GM18873 (cell line): ENCODE measurements at regions not wholly inside any gene's neighbourhood (a gene's known extent, or its start where the extent isn't known, plus 50 kb on each side); places are given as distances from the start of the nearest gene placed in this dataset.

Source experiments
- ATAC-seq: cut with Tn5 transposase; IDR thresholded peaks from one replicate; pipeline ENCODE4 v1.9.1; 2021; ENCODE audit warnings: mild to moderate bottlenecking, moderate library complexity, moderate number of reproducible peaks; ENCODE audit not compliant: unreplicated experiment, low FRiP score

- ATAC-seq: no peak
Measured at GRCh38 chr10:90432866-90433265, 425.0 kb downstream of the HTR7 start.

DNA sequence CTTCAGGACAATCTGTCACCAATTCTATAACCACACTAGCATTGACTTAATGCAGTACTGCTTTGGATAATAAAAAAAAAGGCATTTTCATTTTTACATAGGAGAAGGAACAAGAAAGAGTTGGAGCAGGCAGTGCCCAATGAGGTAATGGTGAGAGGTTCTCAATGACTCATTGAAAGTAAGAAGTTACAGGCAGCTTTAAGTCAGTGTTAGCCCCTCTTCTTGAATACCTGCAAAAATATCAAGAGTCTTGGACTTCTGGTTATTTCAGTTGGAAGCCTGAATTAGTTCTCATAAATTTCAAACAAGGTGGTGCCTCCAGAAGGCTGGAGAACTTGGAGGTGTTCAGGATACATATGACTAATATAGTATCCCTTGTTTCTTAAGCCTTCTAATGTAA is 422.5 kb downstream of the HTR7 start:
- no peak for ATAC-seq

- no peak for ATAC-seq
Measured at GRCh38 chr10:90437452-90437851, 420.4 kb downstream of the HTR7 start.

DNA sequence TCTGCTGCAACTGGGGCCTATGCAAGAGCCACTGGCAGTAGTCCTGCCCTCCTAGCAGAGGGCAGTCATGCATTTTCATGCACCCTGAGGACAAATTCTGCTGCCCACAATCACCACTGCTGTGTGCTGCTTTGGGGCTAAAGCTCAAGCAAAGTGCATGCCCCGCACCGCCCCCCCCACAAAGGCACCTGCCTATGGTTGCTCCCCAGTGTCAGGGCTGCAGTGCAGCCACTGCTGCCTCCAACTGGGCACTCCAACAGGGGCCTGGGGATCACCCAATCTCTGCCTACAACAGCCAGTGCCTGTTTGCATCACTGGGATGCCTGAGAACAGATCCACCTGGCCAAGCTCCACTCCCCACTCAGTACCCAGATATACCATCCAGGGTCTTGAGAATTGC is 417.0 kb downstream of the HTR7 start:
- ATAC-seq: no peak

- no peak for ATAC-seq
Measured at GRCh38 chr10:90443342-90443741, 414.5 kb downstream of the HTR7 start.

- no peak for ATAC-seq
Measured at GRCh38 chr10:90447831-90448230, 410.0 kb downstream of the HTR7 start.

- no peak for ATAC-seq
Measured at GRCh38 chr10:90450797-90451196, 407.0 kb downstream of the HTR7 start.

DNA sequence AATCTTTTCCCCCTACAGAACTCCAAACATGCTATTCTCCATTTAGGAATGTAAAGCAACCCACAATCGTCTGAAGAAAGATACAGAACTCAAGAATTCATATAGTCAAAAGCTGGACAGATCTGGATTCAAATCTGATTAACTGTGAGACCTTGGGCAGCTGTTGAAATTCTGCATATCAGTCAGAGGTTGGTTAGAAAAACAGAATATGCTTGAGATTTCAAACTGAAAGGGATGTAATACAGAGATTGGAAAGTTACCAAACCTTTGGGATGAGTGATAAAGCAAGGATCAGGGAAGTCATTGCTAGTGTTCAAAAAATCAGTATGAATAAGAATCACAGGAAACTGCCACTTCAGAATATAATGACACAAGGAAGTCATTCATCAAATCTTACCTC is 406.6 kb downstream of the HTR7 start:
- no peak for ATAC-seq

- no peak for ATAC-seq
Measured at GRCh38 chr10:90458054-90458453, 399.8 kb downstream of the HTR7 start.

DNA sequence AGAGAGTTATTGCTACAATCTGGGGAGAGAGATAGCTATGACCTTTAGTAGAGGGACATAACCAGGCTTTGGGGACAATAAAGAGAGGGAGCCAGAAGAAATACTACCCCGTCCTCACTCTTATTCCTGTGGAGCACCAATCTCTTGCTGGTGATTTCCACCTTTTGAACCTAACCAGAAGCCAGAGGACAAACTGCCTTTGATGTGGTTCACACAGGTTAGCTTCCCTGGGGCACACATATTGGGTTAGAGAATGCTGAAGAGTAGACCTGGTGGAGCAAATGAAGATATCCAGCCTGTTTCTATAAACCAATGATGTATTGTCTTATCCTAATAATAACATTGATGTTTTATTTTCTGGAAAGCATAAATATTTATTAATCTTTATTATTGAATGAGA is 399.3 kb downstream of the HTR7 start:
- no peak for ATAC-seq

DNA sequence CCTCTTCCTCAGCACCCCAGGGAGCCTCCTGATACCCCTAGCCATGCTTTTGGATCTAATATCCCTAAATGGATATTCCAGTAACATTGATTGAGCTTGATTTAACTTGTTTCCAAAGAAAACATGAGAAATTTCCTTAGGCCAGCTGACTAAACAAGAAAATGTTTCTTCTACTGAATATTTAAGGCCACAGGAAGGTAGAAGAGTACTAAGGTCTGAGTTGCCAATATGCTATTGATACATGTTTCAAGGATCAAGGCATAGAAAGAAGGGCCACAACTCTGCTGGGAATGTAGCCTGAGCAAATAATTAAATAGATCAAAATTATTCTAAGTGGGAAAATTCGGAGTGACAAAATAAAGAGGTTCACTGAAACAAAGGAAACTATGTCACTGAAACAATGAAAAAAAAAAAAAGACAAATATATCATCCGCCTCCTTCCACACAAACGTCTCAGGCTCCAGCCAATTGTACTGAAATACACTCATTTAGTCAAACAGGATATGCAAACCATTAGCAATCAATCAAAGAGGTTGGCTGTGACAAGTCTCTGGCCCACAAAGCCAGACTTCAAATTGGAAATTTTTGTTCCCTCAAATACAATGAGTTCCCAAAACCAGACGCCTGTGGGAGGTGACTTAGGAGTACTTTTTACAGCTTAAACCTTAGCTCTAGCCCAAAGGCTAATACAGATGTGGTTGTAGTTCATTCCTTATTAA is 396.2 kb downstream of the HTR7 start:
- no peak for ATAC-seq

DNA sequence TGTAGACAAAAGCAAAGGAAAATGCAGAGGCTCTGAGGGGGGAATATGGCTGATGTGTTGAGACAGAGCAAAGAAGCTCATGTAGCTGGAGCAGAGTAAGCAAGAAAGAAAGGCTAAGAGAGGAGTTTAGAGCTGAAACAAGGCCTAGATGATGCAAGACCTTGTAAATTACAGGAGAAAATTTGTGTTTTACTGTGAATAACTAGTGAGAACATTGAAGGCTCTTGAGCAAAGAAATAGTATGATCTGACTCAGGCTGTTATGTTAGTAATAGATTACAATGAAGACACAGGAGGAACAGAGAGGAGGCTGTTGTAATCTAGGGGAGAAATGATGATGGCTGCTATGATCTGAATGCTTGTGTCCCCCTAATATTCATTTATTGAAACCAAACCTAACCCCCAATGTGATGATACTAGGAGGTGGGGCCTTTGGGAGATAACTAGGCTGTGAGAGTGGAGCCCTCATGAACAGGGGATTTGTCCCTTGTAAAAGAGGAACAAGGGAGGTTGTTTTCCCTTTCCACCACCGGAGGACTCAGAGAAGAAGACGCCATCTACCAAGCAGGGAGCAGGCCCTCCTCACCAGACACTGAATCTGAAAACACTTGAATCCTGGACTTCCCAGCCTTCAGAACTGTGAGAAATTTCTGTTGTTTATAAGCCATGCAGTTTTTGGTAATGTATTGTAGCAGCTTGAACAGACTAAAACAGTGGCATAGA is 394.9 kb downstream of the HTR7 start:
- ATAC-seq: no peak

DNA sequence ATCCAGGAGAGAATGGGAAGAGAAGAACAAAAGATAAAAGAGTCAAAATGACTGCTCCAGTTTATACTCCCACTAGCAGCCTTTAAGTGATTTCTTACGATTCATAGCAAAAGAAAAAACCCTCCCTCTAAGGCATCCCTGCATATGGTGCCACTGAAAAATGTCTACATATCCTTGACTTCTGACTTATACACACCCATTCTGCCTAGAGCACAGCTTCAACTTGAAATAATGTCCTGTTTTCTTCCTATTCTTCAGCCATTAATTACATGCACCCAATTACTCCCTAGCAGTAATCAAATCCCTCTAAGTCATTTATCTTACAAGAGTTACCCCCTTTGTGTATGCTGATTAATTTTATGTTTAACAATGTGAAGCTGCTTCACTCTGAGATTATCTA is 393.5 kb downstream of the HTR7 start:
- no peak for ATAC-seq

GRCh38 chr10:90470966-90471365 is 386.9 kb downstream of the HTR7 start:
- no peak for ATAC-seq

- ATAC-seq: no peak
Measured at GRCh38 chr10:90480466-90480865, 377.4 kb downstream of the HTR7 start.

DNA sequence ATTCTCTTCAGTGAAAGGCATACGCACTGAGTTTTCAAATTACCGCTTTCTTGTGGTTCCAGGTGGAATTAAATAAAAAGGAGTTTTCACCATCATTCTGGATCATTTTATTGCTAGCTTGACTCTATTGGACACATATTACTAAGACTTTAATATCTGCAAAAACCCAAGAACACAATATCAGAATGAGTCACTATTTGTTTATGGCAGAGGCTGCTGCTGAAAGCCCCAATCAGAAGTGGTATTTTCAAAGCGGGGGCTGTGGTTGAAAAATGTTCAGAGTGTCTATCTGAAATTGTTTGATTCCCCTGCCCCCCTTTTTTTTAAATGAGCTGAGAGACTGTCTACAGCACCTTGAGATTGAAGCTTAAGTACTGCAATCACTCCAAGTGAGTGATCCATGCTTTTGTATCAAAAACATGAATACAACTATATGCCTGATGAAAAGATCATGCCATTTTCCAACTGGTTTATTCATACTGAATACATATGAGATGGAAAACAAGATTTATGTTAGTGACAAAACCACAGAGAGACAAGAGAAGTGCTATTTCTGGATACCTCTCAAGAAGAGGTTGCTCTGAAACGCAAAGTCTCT is 376.4 kb downstream of the HTR7 start:
- ATAC-seq: no peak

DNA sequence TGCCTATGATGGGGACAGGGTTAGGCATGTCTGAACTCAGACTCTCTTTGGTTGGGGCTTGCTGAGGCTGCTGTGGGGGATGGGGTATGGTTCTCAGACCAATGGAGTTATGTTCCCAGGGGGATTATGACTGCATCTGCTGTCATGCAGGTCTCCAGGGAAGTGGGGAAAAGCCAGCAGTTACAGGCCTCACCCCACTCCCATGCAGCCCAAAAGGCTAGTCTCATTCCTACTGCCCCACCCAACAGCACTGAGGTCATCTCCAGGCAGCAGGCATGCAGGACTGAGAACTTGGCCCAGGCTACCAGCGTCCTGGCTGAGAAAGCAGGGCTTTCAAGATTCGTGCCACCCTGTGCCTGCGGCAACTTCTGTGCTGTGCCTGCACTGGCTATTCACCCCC is 373.3 kb downstream of the HTR7 start:
- no peak for ATAC-seq

GRCh38 chr10:90494183-90494582 is 363.7 kb downstream of the HTR7 start:
- no peak for ATAC-seq

GRCh38 chr10:90504172-90504571 is 353.7 kb downstream of the HTR7 start:
- no peak for ATAC-seq

DNA sequence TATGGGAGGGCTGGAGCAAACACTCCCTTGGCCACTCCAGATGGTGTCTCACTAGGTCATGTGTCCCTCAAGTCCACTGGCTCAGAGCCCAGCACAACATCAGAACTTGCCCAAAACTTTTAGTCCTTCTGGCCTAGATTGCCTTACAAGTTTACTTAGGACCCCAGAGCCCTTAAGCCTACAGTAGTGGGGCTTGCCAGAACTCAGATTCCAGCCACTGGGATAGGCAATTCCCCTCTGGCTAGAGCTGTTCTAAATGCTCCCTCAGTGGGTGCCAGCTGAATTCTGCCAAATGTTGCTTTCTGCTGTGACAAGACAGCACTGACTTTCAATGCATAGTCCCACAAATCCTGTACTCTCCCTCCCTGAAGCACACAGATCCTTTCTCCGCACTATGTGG is 331.1 kb downstream of the HTR7 start:
- no peak for ATAC-seq

DNA sequence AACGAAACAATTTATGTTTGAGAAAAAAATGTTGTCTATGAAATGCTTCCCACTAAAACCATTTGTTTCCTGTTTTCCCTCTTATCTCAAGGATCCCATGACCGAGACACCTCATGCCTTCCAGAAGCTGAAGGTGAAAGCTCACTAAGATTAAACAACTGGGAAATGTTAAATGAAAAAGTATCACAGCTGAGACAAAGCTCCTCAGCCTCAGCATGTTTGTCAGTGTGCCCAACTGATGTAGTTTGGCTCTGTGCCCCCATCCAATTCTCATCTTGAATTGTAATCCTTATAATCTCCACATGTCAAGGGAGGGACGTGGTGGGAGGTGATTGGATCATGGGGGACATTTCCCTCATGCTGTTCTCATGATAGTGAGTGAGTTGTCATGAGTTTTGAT is 327.3 kb downstream of the HTR7 start:
- no peak for ATAC-seq

DNA sequence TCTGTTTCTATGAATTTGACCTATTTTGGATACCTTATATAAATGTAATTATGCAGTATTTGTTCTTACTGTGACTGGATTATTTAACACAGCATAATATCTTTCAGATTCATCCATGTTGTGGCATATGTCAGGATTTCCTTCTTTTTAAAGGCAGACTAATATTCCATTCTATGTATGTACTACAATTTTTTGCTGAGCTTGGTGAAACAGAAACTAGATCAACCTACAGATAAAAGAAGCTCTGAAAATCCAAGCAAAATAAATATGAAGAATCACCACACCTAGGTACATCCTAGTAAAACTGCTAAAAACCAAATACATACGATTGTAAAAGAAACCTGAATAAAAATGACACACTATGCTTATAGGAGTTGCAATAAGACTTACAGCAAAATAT is 300.5 kb downstream of the HTR7 start:
- ATAC-seq: no peak
